ENCODE measurements at regions not wholly inside any gene's neighbourhood (a gene's known extent, or its start where the extent isn't known, plus 50 kb on each side); places are given as distances from the start of the nearest gene placed in this dataset.

- TF ChIP-seq, protein P1, sequence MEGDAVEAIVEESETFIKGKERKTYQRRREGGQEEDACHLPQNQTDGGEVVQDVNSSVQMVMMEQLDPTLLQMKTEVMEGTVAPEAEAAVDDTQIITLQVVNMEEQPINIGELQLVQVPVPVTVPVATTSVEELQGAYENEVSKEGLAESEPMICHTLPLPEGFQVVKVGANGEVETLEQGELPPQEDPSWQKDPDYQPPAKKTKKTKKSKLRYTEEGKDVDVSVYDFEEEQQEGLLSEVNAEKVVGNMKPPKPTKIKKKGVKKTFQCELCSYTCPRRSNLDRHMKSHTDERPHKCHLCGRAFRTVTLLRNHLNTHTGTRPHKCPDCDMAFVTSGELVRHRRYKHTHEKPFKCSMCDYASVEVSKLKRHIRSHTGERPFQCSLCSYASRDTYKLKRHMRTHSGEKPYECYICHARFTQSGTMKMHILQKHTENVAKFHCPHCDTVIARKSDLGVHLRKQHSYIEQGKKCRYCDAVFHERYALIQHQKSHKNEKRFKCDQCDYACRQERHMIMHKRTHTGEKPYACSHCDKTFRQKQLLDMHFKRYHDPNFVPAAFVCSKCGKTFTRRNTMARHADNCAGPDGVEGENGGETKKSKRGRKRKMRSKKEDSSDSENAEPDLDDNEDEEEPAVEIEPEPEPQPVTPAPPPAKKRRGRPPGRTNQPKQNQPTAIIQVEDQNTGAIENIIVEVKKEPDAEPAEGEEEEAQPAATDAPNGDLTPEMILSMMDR (conservative IDR thresholded peaks at IDR 0.05; ENCODE audit: low read depth, low read length): no peak
- TF ChIP-seq EZH2 (IDR thresholded peaks at IDR 0.05; ENCODE audit: borderline replicate concordance, low read depth, low read length, poor library complexity, severe bottlenecking): no peak
These were observed 104.0 kb upstream of the HMGN3 start for GRCh38 chr6:79338493-79338892.

Data from A673 (cell line).